Right lung (tissue), 2 donors: ENCODE measurements at regions not wholly inside any gene's neighbourhood (a gene's known extent, or its start where the extent isn't known, plus 50 kb on each side); places are given as distances from the start of the nearest gene placed in this dataset.
A peak's percentile ranks its signal among the peaks of the same experiment; 100 is the strongest.

Experiments
- DNase-seq, 2 donors: peaks; one replicate each; pipeline ENCODE4 v3.0.0-alpha.2; 2013

DNA sequence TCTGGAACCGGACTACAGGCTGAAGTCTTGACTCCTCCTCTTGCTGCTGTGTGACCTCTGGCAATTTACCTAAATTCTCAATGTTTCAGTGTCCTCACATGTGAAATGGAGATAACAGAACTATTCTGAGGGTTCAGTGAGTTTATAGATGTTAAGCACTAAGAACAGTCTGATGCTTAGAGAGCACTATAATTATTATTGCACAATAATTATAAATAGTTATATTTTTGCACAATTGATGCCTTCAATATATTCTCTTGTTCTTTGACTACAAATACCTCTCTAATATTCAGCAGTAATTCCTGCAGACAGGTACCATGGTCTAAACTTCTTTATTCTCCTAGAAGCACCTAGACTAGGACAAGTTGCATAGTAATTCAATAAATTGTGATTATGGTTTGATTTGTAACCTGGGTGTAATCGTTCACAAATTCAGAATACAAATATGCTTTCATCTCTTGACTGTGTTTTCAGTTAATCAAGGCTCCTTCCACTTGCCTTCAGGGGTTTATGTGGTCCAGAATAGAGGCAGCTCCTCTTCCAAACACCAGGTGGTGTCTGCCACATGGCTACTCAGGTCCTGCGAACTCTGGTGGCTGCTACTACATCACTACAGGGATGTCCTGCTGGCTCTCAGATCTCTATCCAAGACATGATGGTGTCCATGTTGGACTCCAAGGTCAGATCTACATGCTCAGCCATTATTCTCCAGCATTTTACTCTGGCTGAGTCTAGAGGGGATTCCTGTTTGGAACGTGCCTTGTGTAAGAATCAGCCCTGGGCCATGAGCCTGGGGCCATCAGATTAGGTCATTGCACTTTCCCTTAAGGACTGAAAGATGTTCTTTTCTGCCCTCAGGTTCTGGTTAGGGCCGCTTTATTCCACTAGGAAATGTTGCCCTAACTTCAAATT lies 103.4 kb downstream of the QRFPR start:
- DNase-seq = no peak

DNA sequence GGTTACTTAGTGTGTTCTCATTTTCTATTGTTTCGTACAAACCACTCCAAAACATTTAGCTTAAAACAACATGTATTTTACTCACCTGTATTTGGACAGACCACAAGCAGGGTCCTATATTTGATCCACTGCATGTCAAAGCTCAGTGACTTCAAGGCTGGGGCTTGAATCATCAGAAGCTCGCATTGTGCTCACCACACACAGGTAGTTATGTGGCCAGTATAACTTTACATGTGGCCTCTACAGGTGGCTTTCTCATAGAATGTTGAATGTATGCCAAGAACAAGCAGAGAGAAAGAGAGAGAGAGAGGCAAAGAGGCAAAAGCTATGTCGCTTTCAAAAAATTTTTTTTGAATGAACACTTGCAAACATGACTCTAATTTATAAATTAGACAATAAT lies 107.6 kb downstream of the QRFPR start:
- DNase-seq = no peak

DNA sequence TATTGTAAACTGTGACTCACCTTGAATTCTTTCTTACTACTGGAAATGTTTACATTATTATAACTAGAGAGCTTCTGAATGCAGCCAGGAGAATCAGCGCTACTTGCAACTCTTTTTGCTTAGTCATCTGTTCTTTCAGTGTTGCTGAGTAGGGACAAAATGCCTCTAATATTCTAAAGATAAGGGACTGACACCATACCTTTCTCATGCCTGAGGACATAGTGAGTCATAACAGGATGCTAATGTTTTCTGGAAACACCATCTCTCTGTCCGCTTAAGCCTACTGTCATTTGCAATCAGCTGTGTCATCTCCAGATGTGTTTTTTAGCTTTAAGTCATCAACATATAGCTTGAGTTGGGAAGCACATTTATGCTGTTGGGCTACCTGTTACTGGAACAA lies 108.3 kb downstream of the QRFPR start:
- no peak for DNase-seq

DNA sequence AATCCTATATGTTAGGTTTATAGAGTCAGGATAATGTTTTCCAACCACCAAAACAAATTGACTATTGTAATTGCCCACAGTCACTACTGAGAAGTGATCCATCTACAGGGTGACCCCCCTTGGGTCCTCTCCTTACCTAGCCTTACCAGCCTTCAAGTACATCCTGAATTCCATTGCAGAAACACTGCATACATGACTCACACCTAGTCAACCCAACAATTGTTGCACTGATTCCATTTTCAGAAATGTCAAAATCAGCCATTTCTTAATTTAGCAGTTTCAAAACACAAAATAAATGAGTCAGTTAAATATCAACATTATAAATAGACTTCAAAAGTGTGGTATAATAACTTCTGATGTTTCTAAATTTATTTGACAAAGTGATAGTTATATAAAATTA lies 106.3 kb upstream of the TNIP3 start:
- DNase-seq = no peak

DNA sequence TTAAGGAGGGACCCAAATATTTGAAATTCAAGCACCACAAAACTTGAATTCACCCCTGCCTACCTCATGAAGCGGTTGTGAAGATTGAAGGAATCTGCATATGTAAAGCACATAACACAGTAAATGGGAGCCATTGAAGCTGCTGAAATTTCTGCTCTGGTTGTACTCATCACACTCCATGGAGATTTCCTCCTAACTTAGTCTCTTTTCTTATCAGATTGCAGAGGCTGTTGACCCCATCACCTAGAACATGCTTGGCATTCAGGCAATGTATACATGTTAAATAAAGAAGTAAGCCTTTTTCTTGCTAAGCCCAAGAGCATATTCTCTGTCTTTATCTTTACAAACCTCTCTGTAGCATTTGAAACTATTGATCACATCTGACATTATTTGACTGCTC lies 104.9 kb upstream of the TNIP3 start:
- DNase-seq = no peak

DNA sequence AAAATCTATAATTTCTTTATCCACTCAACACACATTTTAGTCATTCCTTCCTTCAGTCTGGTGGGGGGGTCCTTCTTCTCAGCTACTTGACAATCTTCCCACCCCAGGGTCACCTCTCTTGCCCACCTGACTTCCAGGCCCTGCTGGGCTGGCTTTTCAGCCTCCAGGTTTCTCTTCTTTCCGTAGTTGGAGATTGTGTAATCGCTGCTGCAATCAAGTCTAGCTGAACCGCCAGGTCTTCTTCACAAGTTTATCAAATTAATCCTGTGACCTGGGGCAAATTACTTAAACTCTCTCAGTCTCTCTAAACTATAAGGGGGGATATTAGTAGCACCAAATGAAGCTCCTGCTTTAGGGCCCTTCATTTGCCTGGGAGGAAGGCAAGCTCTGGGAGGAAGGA lies 102.9 kb upstream of the TNIP3 start:
- no peak for DNase-seq

DNA sequence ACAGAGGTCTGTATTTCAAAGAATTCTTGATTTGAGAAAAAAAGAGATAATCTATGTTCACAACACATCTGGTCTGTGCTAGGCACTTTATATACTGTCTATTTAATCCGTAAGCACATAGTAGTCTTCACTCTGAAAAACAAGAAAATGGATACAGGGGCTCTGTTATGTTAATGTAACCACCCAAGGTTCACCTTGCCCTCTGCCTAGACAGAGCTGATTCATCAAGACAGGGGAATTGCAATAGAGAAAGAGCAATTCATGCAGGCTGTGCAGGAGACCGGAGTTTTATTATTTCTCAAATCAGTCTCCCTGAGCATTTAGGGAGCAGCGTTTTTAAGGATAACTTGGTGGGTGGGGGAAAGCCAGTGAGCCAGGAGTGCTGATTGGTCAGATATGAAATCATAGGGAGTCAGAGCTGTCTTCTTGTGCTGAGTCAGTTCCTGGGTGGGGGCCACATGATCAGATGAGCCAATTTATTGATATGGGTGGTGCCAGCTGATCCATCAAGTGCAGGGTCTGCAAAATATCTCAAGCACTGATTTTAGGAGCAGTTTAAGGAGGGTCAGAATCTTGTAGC lies 92.9 kb upstream of the TNIP3 start:
- no peak for DNase-seq

DNA sequence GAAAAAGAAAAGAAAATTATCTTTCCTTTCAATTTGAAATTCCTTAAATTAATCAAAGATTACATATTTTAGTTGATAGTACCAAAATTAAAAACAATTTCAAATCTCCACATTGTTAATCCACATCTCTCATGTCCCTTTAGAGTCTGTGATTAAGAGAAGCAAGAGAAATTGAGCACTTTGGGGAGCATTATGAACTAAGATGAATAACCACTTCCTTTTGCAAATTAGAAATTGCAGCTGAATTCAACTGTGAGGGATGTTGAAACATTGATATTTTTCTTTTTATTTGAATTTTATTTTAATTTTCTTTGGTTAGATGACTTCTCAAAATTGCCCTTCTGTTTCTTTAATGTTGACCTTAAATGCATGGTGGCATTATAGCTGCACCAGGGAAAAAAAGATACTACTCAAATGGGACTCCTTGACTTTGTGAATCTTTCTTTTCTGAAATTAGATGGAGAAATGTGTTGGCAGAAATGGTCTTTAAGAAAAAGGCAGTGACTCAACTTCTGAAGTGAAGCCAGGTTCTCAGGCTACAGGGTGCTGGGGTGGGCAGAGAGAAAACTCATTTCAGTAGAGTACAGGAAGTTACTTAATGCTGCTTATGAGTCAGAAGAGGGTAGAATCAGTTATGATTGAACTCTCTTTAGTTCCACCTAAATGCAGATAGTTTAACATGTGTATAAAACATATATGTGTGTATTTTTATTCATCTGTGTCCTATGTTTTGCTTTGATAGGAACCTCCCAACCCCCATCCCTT lies 92.0 kb upstream of the TNIP3 start:
- DNase-seq = no peak

DNA sequence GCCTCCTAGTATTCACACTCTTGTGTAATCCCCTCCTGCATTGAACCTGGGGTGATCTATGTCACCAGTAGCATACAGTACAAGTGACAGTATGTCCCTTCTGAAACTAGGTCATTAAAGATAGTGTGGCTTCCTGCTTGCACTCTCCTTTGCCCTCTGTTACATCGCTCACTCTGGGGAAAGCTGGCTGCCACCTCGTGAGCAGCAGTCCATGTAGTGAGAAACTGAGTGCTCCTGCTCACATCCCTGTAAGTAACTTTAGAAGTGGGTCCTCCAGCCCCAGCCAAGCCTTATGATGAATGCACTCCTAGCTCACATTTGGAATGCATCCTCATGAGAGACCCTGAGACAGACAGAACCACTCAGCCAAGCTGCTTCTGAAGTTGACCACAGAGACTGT lies 89.8 kb upstream of the TNIP3 start:
- no peak for DNase-seq

DNA sequence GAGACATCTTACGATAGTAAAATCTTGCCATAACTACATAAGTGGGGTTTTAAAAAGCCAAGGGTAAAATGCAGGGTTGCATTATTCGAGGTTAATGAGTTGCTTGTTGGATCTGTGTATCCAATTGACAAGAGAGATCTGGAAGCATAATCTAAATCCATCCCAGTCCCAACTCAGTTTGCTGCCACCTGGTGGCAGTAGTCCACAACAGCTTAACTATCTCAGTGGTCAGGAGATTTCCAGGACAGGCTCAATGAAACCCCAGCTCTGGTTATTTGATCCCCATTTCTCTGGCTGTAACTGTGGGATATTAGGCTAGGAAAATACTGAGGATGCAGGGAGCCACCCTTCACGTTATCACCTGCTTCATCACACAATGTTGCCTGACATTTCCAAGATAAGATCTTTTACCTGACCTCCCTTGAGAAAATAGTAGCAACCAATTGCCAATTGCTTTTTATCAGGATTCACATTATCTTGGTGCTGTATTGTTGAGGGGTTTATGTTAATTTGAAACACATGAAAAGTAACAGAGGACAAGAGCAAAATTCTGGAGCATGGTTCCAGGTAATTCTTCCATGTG lies 88.2 kb upstream of the TNIP3 start:
- peak; percentile 66 to 75 for DNase-seq

DNA sequence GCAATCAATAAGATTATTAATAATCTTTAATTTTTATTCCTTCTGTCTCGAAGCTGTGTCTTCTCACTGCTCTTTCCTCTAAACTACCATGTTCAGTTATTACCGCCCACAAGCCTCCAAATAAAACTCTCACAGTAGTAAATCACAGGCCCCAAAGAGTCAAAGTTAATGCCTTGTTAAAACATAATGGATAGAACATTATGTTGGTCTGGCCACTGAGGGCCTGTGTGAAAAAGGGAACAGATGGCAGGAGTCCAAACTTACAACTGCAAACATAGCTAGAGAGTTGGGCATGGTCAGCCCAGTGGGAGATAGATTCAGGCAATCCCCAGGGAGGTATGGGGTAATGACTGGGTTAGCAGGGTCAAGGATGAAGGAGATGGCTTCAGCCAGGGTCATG lies 84.6 kb upstream of the TNIP3 start:
- DNase-seq = no peak

DNA sequence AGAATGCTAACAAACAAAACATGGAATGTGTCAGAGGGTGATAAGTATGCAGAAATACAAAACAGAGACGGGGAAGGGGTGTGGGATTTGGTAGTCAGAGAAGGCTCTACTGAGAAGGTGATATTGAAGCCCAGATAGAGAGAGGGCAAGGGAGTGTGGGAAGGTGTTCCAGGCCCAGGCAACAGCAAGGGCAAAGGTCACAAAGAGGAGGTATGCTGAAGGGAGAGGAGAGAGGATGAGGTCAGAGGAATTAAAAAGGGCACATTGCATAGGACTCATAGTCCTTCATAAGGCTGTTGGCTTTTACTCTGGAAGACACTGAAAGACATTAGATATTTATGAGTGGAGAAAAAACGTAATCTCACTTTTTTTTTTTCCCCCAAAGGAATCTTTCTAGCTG lies 82.6 kb upstream of the TNIP3 start:
- DNase-seq = no peak

DNA sequence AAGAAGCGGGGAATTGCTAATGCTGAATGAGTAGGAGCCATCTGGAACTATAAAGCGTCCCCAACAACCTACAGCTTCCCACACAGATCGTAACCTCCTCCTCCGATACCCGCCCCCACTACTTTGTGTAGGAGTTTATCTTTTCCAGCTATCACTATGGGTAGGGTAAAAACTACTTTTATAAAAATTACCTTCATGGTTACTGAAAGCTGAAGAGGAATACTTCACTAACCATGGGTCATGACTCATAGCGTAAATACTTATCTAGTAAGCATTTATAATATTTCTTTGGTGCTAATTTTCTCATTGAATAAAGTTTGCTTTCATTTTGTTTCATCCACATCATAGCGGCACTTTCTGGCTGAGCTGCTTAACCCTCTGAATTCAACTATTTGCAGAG lies 79.4 kb upstream of the TNIP3 start:
- no peak for DNase-seq

DNA sequence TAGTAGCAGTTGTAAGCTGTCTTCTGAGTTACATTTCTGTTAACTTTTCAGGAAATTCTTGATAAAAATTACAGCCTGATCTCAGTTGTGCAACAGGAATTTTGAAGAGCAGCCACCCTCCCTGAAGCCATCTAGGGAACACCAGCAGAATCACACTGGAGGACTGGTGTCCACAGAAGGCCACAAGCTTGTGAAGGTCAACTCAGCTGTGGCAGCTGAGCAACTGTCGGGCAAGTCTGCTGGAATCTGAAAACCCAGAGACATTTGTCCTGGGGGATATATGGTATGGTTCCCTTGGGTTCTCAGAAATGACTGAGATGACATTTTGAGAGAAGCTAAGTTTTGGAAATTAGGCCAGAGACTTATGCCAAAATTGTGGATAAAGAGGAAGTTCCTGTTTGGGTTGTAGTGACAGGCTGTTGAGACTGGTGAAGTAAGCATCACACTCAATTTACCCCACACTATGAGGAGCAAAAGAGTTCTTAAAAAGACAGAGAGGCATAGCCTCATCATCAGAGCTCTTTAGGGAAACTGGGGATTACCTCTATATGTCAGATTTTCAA lies 78.1 kb upstream of the TNIP3 start:
- peak; percentile 40 to 47 for DNase-seq

DNA sequence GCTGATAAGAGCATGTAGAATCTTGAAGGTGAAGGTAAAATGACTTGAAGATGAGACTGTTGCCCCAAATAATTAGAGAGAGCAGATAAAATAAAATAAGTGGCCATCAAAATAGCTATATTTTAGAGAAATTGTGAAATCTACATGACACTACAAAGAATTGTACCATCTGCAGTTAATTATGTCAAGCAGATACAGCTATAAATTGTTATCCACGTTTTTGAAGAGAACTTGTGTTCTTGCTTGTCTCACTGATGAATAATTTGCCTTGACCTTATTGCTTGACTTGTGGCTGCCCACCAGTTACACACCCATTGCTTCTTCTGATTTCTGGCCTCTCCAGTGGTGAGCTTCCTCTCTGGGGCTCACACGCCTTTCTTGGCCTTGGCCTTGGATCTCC lies 75.8 kb upstream of the TNIP3 start:
- no peak for DNase-seq

DNA sequence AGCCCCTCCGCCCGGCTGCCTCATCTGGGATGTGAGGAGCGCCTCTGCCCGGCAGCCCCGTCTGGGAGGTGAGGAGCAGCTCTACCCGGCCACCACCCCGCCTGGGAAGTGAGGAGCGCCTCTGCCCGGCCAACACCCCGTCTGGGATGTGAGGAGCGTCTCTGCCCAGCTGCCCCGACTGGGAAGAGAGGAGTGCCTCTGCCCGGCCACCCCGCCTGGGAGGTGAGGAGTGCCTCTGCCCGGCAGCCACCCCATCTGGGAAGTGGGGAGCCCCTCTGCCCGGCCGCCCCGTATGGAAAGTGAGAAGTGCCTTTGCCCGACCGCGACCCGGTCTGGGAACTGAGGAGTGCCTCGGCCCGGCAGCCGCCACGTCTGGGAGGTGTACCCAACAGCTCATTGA lies 74.3 kb upstream of the TNIP3 start:
- DNase-seq = no peak

DNA sequence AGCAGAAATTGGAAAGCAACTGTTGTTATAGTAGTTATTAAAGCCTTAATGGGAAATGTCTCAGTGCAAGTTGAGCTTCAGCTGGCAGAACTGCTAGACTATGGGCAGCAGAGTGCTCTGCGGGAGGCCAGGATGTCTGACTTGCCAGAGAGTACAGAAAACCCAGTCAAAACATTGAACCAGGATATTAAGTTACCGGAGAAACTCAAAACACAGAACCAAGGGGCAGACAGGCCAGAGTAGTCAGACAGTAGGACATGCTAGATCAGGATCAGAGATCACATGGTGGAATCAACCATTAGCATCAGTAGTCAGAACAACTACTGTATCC lies 72.9 kb upstream of the TNIP3 start:
- DNase-seq = no peak

DNA sequence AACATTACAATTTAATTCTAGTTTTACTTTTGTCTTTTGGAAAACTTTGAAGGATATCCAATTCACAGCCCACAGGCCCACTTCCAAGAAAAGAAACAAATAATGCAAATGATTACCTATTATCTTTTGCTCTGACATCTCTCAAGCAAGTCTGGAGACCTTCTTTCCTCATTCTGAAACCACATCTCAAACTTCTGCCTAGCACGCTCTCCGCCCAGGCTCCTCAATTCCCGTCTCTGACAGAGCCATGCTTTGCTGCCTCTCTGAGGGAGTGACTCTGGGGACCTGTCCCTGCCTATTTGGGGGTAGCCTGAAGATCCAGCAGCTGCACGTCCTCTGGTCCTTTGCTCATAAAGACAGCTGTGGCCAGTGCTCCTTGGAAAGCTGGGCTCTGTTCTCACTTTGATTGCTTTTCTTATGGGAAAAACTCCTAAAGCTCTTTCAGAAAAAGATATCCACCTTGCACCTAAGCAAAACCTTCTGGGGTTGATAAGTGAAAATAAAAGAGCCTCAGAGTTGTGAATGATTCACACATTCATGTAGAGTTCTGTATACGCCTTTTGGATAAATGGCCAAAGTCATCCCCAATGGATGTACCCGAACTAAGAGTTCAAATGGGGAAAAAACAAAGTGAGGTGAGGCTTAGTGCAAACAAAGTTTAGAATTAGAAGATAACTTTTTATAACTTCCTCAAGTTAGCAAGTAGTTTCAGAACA lies 72.4 kb upstream of the TNIP3 start:
- DNase-seq = no peak

DNA sequence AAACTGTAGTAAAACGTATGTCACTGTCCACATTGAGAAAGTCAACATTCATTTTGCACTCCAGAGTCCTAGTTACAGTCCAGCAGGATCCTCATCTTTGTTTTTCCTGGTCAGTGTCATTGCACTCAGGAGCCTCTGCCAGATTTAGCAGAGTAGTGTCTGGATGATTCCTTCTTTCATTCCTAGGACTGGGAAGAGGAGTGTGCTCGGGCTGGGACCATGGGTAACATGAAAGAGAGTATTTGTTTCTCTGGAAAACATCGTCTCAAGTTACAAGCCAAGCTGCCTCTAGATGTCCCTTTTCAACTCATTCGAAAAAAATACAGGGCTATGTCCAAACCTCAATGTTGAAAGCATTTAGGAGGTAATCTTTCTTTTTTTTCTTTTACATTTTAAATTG lies 69.9 kb upstream of the TNIP3 start:
- no peak for DNase-seq

DNA sequence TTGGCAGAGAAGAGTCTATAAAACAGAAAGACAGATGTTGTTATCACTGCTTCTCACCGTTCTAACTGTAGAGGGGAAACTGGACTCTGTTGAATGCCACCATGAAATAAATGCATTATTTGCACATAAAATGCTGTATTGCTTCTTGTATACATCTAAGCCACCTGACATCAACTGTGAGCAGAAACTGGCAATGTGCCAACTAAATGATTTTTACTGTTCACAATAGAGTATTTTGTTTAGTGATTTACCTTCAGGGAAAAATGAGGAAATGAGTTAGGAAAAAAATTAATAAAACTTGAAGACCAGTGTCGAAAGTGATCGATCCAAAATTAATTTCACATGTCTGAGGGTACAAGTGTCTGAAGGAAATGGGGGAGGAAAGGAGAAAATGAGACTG lies 65.9 kb upstream of the TNIP3 start:
- DNase-seq = no peak

DNA sequence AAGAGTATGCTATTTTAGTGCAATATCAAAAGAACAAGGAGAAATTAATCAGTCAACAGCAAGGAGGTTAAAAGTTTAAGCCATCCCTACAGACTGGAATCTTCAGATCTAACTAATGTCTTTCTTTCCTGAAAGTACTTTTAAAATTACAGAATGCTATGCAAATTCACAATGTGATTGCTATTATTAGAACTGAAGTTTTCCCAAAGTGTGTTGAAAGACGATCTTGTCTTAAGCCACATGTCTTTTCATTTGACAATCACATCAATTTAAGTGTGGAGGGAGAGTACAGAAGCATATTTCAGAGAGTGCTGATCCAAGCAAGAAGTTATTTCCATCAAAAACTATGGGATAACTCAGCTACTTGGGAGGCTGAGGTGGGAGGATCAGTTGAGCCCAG lies 64.7 kb upstream of the TNIP3 start:
- no peak for DNase-seq

DNA sequence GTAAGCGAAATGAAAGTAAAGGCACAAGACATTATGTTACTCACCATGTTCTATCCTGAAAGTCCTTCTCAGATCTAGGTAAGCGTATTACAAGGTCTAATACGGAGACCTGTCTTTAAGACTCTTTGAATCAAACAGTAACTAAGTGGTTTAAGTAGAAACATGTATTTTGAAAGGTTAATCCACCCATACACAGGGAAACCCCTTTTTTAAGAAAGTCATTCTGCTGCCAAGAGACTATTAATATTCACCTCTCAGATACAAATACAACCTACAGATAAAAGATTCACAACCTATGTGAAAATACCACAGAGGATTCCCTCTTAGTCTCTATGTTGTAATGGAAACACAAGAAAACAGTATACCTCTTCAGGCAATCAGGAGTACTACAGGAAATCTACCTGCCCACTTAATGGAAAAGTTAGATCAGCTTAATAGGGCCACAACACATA lies 63.2 kb upstream of the TNIP3 start:
- no peak for DNase-seq
